Panc1 (cell line): ENCODE measurements at regions not wholly inside any gene's neighbourhood (a gene's known extent, or its start where the extent isn't known, plus 50 kb on each side); places are given as distances from the start of the nearest gene placed in this dataset.

ENCODE experiments used
- ATAC-seq: fragments of 200-7000 bp; cut with Tn5 transposase; 2 replicates; pipeline ENCODE4 v1.9.1; 2020; ENCODE audit warnings: mild to moderate bottlenecking, moderate library complexity
- BruUV-seq: library from RNA; stranded (reverse); fragments of 400-500 nt; replicated peaks from 2 replicates; lab custom pipeline; 2021; lab: Mats Ljungman, UMichigan
- CTCF ChIA-PET: fragments of 300-600 bp; sonication (Branson Sonifier 250); formaldehyde crosslinking; loops from one replicate; lab custom pipeline; 2022; ENCODE audit warnings: antibody characterized with exemption; lab: Charles Lee
- POLR2A ChIA-PET: fragments of 300-600 bp; sonication (Branson Sonifier 250); formaldehyde crosslinking; loops from one replicate; lab custom pipeline; 2022; ENCODE audit warnings: antibody characterized with exemption; lab: Charles Lee
- DNase-seq: peaks from one replicate; pipeline ENCODE4 v3.0.0-alpha.2; 2010; ENCODE audit warnings: low read depth, low spot score
- H3K27ac ChIP-seq: 2 replicates; pipeline ENCODE4 v1.5.1; 2011; ENCODE audit warnings: mild to moderate bottlenecking, low read length, inconsistent platforms
- H3K27me3 ChIP-seq: fragments of 200-500 bp; sonication (Bioruptor generic); 2 replicates; pipeline ENCODE4 v1.6.0; 2014; ENCODE audit warnings: low read length, inconsistent platforms; ENCODE audit not compliant: control insufficient read depth, insufficient read depth
- H3K36me3 ChIP-seq: fragments of 200-500 bp; sonication (Bioruptor generic); 2 replicates; pipeline ENCODE4 v1.5.1; 2014; ENCODE audit warnings: inconsistent platforms, mild to moderate bottlenecking, low read length, moderate library complexity; ENCODE audit not compliant: control insufficient read depth, insufficient read depth
- H3K4me1 ChIP-seq: 2 replicates; pipeline ENCODE4 v1.5.1; 2011; ENCODE audit warnings: inconsistent platforms, mild to moderate bottlenecking, low read length, moderate library complexity; ENCODE audit not compliant: control insufficient read depth, insufficient read depth
- H3K4me3 ChIP-seq, 2 experiments: 2 replicates each; pipeline ENCODE4 v1.5.1; 2011 to 2012; ENCODE audit warnings: low read depth in 2 of 2, low read length in 2 of 2, mild to moderate bottlenecking in 2 of 2, inconsistent platforms in 1 of 2, moderate library complexity in 1 of 2
- H3K9me3 ChIP-seq: fragments of 200-500 bp; sonication (Bioruptor generic); 2 replicates; pipeline ENCODE4 v1.5.1; 2014; ENCODE audit warnings: low read depth, mild to moderate bottlenecking, inconsistent platforms, low read length, moderate library complexity; ENCODE audit not compliant: control insufficient read depth, insufficient read depth
- POLR2AphosphoS5 ChIP-seq: IDR thresholded peaks from 2 replicates; pipeline ENCODE4 v1.6.1; 2012; ENCODE audit warnings: mild to moderate bottlenecking, low read depth, low read length, moderate library complexity
- SIN3A ChIP-seq: IDR thresholded peaks from 2 replicates; pipeline ENCODE4 v1.6.1; 2012; ENCODE audit warnings: low read depth, mild to moderate bottlenecking, low read length, moderate library complexity, borderline replicate concordance; ENCODE audit not compliant: insufficient read depth
- TCF7L2 ChIP-seq: IDR thresholded peaks from 2 replicates; pipeline ENCODE4 v1.6.1; 2011; ENCODE audit warnings: mild to moderate bottlenecking, low read depth, low read length, inconsistent platforms
- in situ Hi-C: cut with HindIII; loops from 2 replicates; pipeline ENCODE4 v1.10.0; 2016; ENCODE audit warnings: low sequenced_read_pairs, low pct_unique_long_range_greater_than_20kb
- intact Hi-C: fragments of 100-400 bp; cut with micrococcal nuclease; formaldehyde crosslinking; loops from one replicate; pipeline ENCODE4 v1.10.0; 2022; ENCODE audit not compliant: unreplicated experiment
- TF ChIP-seq, protein P1 (sequence below), 2 experiments: IDR thresholded peaks; 2 replicates each; pipeline ENCODE4 v1.6.1; 2011 to 2012; ENCODE audit warnings: low read depth in 2 of 2, control low read depth in 1 of 2, low read length in 1 of 2, mild to moderate bottlenecking in 1 of 2, moderate library complexity in 1 of 2; ENCODE audit not compliant: insufficient read depth in 1 of 2
- TF ChIP-seq, protein P2 (sequence below): fragments of 450-650 bp; IDR thresholded peaks from 2 replicates; pipeline ENCODE4 v1.5.1; 2017; ENCODE audit warnings: mild to moderate bottlenecking

DNA sequence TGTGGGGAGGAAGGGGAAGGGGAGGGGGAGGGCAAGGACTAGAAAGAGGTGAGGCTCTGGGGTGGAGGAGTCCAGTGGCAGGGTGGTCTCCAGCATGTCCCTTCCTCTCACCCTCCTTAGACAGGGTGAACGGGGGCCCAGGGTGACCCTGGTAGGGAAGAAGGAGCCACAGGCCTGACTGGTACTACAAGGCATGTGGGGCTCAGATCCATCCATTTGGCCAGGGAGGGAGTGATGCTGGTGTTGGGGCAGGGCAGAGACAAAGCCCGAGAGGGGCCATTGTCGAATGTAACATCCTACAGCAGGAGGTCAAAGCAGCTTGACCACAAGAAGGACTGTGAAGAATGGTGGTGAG lies 69.0 kb upstream of the SHISAL1 start:
- CTCF ChIA-PET: no interaction called here
- ATAC-seq (no peak), DNase-seq (no peak)
- Histone ChIP-seq H3K9me3 (no peaks in the 10 kb centered on the region), H3K27me3 (no peaks in the 10 kb centered on the region), H3K4me3 (no peak overlapping the region), H3K4me1 (no peaks in the 10 kb centered on the region), H3K27ac (no peak overlapping the region), H3K36me3 (no peaks in the 10 kb centered on the region; the same call in 1 of the 2 replicates)
- POLR2A ChIA-PET: no interaction called here
- in situ Hi-C loops: no loop called here
- no TSS peak for BruUV-seq
- TF ChIP-seq, protein P1, sequence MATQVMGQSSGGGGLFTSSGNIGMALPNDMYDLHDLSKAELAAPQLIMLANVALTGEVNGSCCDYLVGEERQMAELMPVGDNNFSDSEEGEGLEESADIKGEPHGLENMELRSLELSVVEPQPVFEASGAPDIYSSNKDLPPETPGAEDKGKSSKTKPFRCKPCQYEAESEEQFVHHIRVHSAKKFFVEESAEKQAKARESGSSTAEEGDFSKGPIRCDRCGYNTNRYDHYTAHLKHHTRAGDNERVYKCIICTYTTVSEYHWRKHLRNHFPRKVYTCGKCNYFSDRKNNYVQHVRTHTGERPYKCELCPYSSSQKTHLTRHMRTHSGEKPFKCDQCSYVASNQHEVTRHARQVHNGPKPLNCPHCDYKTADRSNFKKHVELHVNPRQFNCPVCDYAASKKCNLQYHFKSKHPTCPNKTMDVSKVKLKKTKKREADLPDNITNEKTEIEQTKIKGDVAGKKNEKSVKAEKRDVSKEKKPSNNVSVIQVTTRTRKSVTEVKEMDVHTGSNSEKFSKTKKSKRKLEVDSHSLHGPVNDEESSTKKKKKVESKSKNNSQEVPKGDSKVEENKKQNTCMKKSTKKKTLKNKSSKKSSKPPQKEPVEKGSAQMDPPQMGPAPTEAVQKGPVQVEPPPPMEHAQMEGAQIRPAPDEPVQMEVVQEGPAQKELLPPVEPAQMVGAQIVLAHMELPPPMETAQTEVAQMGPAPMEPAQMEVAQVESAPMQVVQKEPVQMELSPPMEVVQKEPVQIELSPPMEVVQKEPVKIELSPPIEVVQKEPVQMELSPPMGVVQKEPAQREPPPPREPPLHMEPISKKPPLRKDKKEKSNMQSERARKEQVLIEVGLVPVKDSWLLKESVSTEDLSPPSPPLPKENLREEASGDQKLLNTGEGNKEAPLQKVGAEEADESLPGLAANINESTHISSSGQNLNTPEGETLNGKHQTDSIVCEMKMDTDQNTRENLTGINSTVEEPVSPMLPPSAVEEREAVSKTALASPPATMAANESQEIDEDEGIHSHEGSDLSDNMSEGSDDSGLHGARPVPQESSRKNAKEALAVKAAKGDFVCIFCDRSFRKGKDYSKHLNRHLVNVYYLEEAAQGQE (IDR thresholded peaks at IDR 0.05; ENCODE audit: insufficient read depth in 1 of 2, low read depth in 2 of 2, low read length in 1 of 2): no peak
- no peak for TF ChIP-seq SIN3A
- TF ChIP-seq, protein P2, sequence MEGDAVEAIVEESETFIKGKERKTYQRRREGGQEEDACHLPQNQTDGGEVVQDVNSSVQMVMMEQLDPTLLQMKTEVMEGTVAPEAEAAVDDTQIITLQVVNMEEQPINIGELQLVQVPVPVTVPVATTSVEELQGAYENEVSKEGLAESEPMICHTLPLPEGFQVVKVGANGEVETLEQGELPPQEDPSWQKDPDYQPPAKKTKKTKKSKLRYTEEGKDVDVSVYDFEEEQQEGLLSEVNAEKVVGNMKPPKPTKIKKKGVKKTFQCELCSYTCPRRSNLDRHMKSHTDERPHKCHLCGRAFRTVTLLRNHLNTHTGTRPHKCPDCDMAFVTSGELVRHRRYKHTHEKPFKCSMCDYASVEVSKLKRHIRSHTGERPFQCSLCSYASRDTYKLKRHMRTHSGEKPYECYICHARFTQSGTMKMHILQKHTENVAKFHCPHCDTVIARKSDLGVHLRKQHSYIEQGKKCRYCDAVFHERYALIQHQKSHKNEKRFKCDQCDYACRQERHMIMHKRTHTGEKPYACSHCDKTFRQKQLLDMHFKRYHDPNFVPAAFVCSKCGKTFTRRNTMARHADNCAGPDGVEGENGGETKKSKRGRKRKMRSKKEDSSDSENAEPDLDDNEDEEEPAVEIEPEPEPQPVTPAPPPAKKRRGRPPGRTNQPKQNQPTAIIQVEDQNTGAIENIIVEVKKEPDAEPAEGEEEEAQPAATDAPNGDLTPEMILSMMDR: no peak
- no peak for TF ChIP-seq POLR2AphosphoS5
- intact Hi-C loops: no loop called here

DNA sequence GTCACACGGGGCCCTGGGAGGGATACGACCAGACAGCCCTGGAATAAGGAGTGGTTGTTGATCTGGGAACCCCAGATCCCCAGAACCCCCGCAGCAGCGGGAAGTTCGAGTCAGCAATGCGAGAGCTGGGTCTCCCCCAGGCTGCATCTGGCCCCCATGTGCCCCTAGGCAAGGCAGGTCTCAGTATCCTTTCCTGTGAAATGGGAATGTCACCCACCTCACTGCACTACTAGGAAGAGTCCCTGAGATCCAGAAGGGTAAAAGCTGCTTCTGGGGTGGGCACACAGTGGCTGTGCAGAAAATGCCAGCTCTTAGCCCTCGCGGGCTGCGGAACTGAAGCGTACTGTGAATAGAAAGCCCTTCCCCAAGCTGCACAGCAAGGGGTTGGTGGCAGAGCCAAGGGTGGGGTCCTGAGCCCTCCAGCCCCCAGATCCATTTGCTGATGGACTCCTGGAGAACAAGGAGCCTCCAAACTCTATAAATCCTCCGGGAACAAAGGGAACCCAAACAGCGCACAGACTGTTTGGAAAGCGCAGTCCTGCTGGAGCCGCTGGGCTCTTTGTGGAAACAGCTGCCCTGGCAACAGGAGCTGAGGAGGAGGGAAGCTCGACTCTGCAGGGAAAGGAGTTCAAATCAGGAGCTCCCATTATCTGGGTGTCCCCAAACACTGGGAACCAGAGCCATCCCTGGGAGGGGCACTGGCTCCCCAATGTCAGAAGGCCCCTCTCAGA lies 68.2 kb upstream of the SHISAL1 start:
- Histone ChIP-seq H3K36me3 (no peaks in the 10 kb centered on the region; the same call in 1 of the 2 replicates), H3K9me3 (no peaks in the 10 kb centered on the region), H3K4me1 (no peaks in the 10 kb centered on the region), H3K27me3 (no peaks in the 10 kb centered on the region), H3K27ac (no peak overlapping the region), H3K4me3 (no peak overlapping the region)
- BruUV-seq: no TSS peak
- DNase-seq (no peak), ATAC-seq (no peak)
- CTCF ChIA-PET: no interaction called here
- TF ChIP-seq, protein P2: no peak
- TF ChIP-seq POLR2AphosphoS5 (no peak), SIN3A (no peak), TCF7L2 (no peak)
- TF ChIP-seq, protein P1 (IDR thresholded peaks at IDR 0.05; ENCODE audit: insufficient read depth in 1 of 2, low read depth in 2 of 2, low read length in 1 of 2): no peak
- intact Hi-C loops: no loop called here
- POLR2A ChIA-PET: no interaction called here
- in situ Hi-C loops: no loop called here
